Left hindlimb (tissue), 1 donor: ENCODE measurements at regions not wholly inside any gene's neighbourhood (a gene's known extent, or its start where the extent isn't known, plus 50 kb on each side); places are given as distances from the start of the nearest gene placed in this dataset.
"Not testable (repeated sequence)": the region's sequence is repeated elsewhere in the genome, so short reads cannot be mapped to it uniquely, and the experiment has no call there.

Experiments
- DNase-seq: peaks from one replicate; pipeline ENCODE4 v3.0.0-alpha.2; 2018

- no peak for DNase-seq
These were observed 248.3 kb downstream of the PHF14 start for GRCh38 chr7:11221984-11222383.

GRCh38 chr7:11224535-11224934, 250.9 kb downstream of the PHF14 start:
- no peak for DNase-seq

- DNase-seq, result peak; percentile 39
These were observed 254.8 kb downstream of the PHF14 start for GRCh38 chr7:11228515-11228914.

- DNase-seq, result no peak
These were observed 257.5 kb downstream of the PHF14 start for GRCh38 chr7:11231190-11231589.

- DNase-seq, result no peak
These were observed 258.8 kb downstream of the PHF14 start for GRCh38 chr7:11232462-11232861.

GRCh38 chr7:11233871-11234270, 260.2 kb downstream of the PHF14 start:
- no peak for DNase-seq

GRCh38 chr7:11235491-11235890, 261.8 kb downstream of the PHF14 start:
- DNase-seq, result no peak

- DNase-seq, result no peak
These were observed 263.0 kb downstream of the PHF14 start for GRCh38 chr7:11236680-11237079.

GRCh38 chr7:11237742-11238141, 264.1 kb downstream of the PHF14 start:
- no peak for DNase-seq

- no peak for DNase-seq
These were observed 265.6 kb downstream of the PHF14 start for GRCh38 chr7:11239316-11239715.

GRCh38 chr7:11243739-11244138, 270.1 kb downstream of the PHF14 start:
- no peak for DNase-seq

- no peak for DNase-seq
These were observed 270.5 kb downstream of the PHF14 start for GRCh38 chr7:11244149-11244548.

GRCh38 chr7:11247545-11247944, 273.9 kb downstream of the PHF14 start:
- DNase-seq, result no peak

GRCh38 chr7:11251436-11251835, 277.8 kb downstream of the PHF14 start:
- no peak for DNase-seq

- no peak for DNase-seq
These were observed 278.4 kb downstream of the PHF14 start for GRCh38 chr7:11252011-11252607.

GRCh38 chr7:11252705-11253272, 279.1 kb downstream of the PHF14 start:
- DNase-seq, result no peak

GRCh38 chr7:11256501-11256900, 282.8 kb downstream of the PHF14 start:
- DNase-seq, result no peak

- no peak for DNase-seq
These were observed 287.8 kb downstream of the PHF14 start for GRCh38 chr7:11261470-11261869.

GRCh38 chr7:11266101-11266500, 292.4 kb downstream of the PHF14 start:
- no peak for DNase-seq

GRCh38 chr7:11272352-11272751, 298.7 kb downstream of the PHF14 start:
- no peak for DNase-seq

GRCh38 chr7:11274074-11274473, 300.4 kb downstream of the PHF14 start:
- no peak for DNase-seq

- no peak for DNase-seq
These were observed 308.3 kb downstream of the PHF14 start for GRCh38 chr7:11281953-11282352.

- not testable (repeated sequence) for DNase-seq
These were observed 309.9 kb downstream of the PHF14 start for GRCh38 chr7:11283584-11283983.

- no peak for DNase-seq
These were observed 317.2 kb downstream of the PHF14 start for GRCh38 chr7:11290863-11291262.

- DNase-seq, result no peak
These were observed 320.5 kb downstream of the PHF14 start for GRCh38 chr7:11294218-11294617.
